NCI-H1694 treated with DMSO at 0.1 percent for 48 hours (cell line): ENCODE measurements at regions not wholly inside any gene's neighbourhood (a gene's known extent, or its start where the extent isn't known, plus 50 kb on each side); places are given as distances from the start of the nearest gene placed in this dataset.

Experiments used
- DNase-seq: peaks from one replicate; lab custom pipeline; 2025; lab: John Stamatoyannopoulos, UW

GRCh38 chr9:16025627-16026026, 472.8 kb downstream of the CCDC171 start:
- DNase-seq: no peak

- DNase-seq: no peak
Measured at GRCh38 chr9:16026886-16027285, 474.0 kb downstream of the CCDC171 start.

- no peak for DNase-seq
Measured at GRCh38 chr9:16028548-16028947, 475.7 kb downstream of the CCDC171 start.

GRCh38 chr9:16029046-16029615, 476.3 kb downstream of the CCDC171 start:
- no peak for DNase-seq

- no peak for DNase-seq
Measured at GRCh38 chr9:16029796-16030363, 477.0 kb downstream of the CCDC171 start.

GRCh38 chr9:16030528-16031185, 477.8 kb downstream of the CCDC171 start:
- DNase-seq: no peak

- DNase-seq: no peak
Measured at GRCh38 chr9:16031486-16031885, 478.6 kb downstream of the CCDC171 start.

GRCh38 chr9:16031971-16032370, 479.1 kb downstream of the CCDC171 start:
- no peak for DNase-seq

GRCh38 chr9:16032799-16033198, 480.0 kb downstream of the CCDC171 start:
- no peak for DNase-seq

GRCh38 chr9:16033253-16033652, 480.4 kb downstream of the CCDC171 start:
- DNase-seq: no peak

GRCh38 chr9:16033921-16034691, 481.3 kb downstream of the CCDC171 start:
- DNase-seq: no peak

GRCh38 chr9:16039218-16039987, 486.6 kb downstream of the CCDC171 start:
- DNase-seq: no peak

- DNase-seq: no peak
Measured at GRCh38 chr9:16039988-16040761, 487.3 kb downstream of the CCDC171 start.

GRCh38 chr9:16043756-16044578, 491.1 kb downstream of the CCDC171 start:
- no peak for DNase-seq

GRCh38 chr9:16044579-16044881, 491.7 kb downstream of the CCDC171 start:
- no peak for DNase-seq

- no peak for DNase-seq
Measured at GRCh38 chr9:16045651-16046280, 492.9 kb downstream of the CCDC171 start.

- DNase-seq: no peak
Measured at GRCh38 chr9:16046713-16047112, 493.9 kb downstream of the CCDC171 start.

- DNase-seq: no peak
Measured at GRCh38 chr9:16048129-16048528, 495.3 kb downstream of the CCDC171 start.

- DNase-seq: no peak
Measured at GRCh38 chr9:16052146-16052545, 499.3 kb downstream of the CCDC171 start.
